MM.1S (cell line): ENCODE measurements at regions not wholly inside any gene's neighbourhood (a gene's known extent, or its start where the extent isn't known, plus 50 kb on each side); places are given as distances from the start of the nearest gene placed in this dataset.

Experiments used
- DNase-seq: peaks from one replicate; pipeline ENCODE4 v3.0.0-alpha.2; 2015
- H2AFZ ChIP-seq: fragments of 300-600 bp; sonication (generic); 2 replicates; pipeline ENCODE4 v1.6.0; 2016; ENCODE audit warnings: antibody characterized with exemption, low read length
- H3F3A ChIP-seq: fragments of 300-600 bp; sonication (generic); 2 replicates; pipeline ENCODE4 v1.6.1; 2016; ENCODE audit warnings: mild to moderate bottlenecking, antibody characterized with exemption, low read length, moderate library complexity, mixed read lengths; ENCODE audit not compliant: insufficient read depth
- H3K27ac ChIP-seq: fragments of 300-600 bp; sonication (generic); 2 replicates; pipeline ENCODE4 v1.5.1; 2016; ENCODE audit warnings: mild to moderate bottlenecking, low read length
- H3K27me3 ChIP-seq: fragments of 300-600 bp; sonication (generic); replicated peaks from 2 replicates; pipeline ENCODE4 v1.6.0; 2016; ENCODE audit warnings: low read length; ENCODE audit not compliant: insufficient read depth
- H3K36me3 ChIP-seq: fragments of 300-600 bp; sonication (generic); replicated peaks from 2 replicates; pipeline ENCODE4 v1.6.1; 2016; ENCODE audit warnings: mild to moderate bottlenecking, low read length, mixed read lengths; ENCODE audit not compliant: insufficient read depth
- H3K4me1 ChIP-seq: fragments of 300-600 bp; sonication (generic); 2 replicates; pipeline ENCODE4 v1.6.1; 2016; ENCODE audit warnings: low read length, mixed read lengths
- H3K4me2 ChIP-seq: fragments of 300-600 bp; sonication (generic); 2 replicates; pipeline ENCODE4 v1.6.0; 2016; ENCODE audit warnings: low read depth, low read length
- H3K4me3 ChIP-seq: fragments of 300-600 bp; sonication (generic); 2 replicates; pipeline ENCODE4 v1.5.1; 2016; ENCODE audit warnings: low read length, mixed read lengths
- H3K79me2 ChIP-seq: fragments of 300-600 bp; sonication (generic); 2 replicates; pipeline ENCODE4 v1.6.1; 2016; ENCODE audit warnings: mixed run types, low read length, mixed read lengths
- H3K9ac ChIP-seq: fragments of 300-600 bp; sonication (generic); 2 replicates; pipeline ENCODE4 v1.6.1; 2016; ENCODE audit warnings: low read length, mixed read lengths
- H3K9me2 ChIP-seq: fragments of 300-600 bp; sonication (generic); replicated peaks from 2 replicates; pipeline ENCODE4 v1.6.1; 2016; ENCODE audit warnings: mild to moderate bottlenecking, low read length, mixed read lengths; ENCODE audit not compliant: insufficient read depth
- H3K9me3 ChIP-seq: fragments of 300-600 bp; sonication (generic); replicated peaks from 2 replicates; pipeline ENCODE4 v1.6.1; 2016; ENCODE audit warnings: mild to moderate bottlenecking, low read length, mixed read lengths; ENCODE audit not compliant: insufficient read depth
- H4K20me1 ChIP-seq: fragments of 300-600 bp; sonication (generic); 2 replicates; pipeline ENCODE4 v1.6.1; 2016; ENCODE audit warnings: mild to moderate bottlenecking, low read length, moderate library complexity, mixed read lengths; ENCODE audit not compliant: insufficient read depth
- CTCF ChIP-seq: fragments of 300-600 bp; sonication (generic); IDR thresholded peaks from 2 replicates; pipeline ENCODE4 v1.5.1; 2016; ENCODE audit warnings: antibody characterized with exemption, low read length, mixed read lengths
- EZH2 ChIP-seq: fragments of 300-600 bp; sonication (generic); optimal IDR thresholded peaks from 2 replicates; pipeline ENCODE3; 2017; ENCODE audit warnings: low read depth, mild to moderate bottlenecking, antibody characterized with exemption, low read length, mixed read lengths
- EZH2phosphoT487 ChIP-seq: fragments of 300-600 bp; sonication (generic); IDR thresholded peaks from 2 replicates; pipeline ENCODE4 v1.6.1; 2018; ENCODE audit warnings: antibody characterized with exemption, low read length

GRCh38 chr6:125558907-125559306 lies 190.5 kb upstream of the HEY2 start:
- TF ChIP-seq CTCF (no peak), EZH2 (no peak), EZH2phosphoT487 (no peak)
- H3F3A ChIP-seq: no peaks in the 10 kb centered on the region
- no peak overlapping the region for H3K4me2 ChIP-seq
- no peak overlapping the region for H3K27ac ChIP-seq
- H3K79me2 ChIP-seq: no peaks in the 10 kb centered on the region
- H3K27me3 ChIP-seq: no peaks in the 10 kb centered on the region
- no peaks in the 10 kb centered on the region for H3K36me3 ChIP-seq
- H3K4me3 ChIP-seq: no peak overlapping the region
- DNase-seq: peak; percentile 30
- no peak overlapping the region for H2AFZ ChIP-seq
- no peaks in the 10 kb centered on the region for H3K9me2 ChIP-seq
- H3K4me1 ChIP-seq: no peaks in the 10 kb centered on the region
- no peaks in the 10 kb centered on the region for H3K9me3 ChIP-seq
- no peak overlapping the region for H3K9ac ChIP-seq
- H4K20me1 ChIP-seq: no peaks in the 10 kb centered on the region

- H3K9me3 ChIP-seq: no peaks in the 10 kb centered on the region
- H2AFZ ChIP-seq: no peak overlapping the region
- no peaks in the 10 kb centered on the region for H3F3A ChIP-seq
- no peak overlapping the region for H3K4me2 ChIP-seq
- no peak overlapping the region for H3K9ac ChIP-seq
- TF ChIP-seq CTCF (no peak), EZH2 (no peak), EZH2phosphoT487 (no peak)
- H3K9me2 ChIP-seq: no peaks in the 10 kb centered on the region
- H3K4me1 ChIP-seq: peaks cover 2% of the 10 kb centered on the region; the same call in 1 of the 2 replicates
- H3K4me3 ChIP-seq: no peak overlapping the region
- H3K27me3 ChIP-seq: no peaks in the 10 kb centered on the region
- no peaks in the 10 kb centered on the region for H3K36me3 ChIP-seq
- no peaks in the 10 kb centered on the region for H3K79me2 ChIP-seq
- DNase-seq: no peak
- no peaks in the 10 kb centered on the region for H4K20me1 ChIP-seq
- H3K27ac ChIP-seq: no peak overlapping the region
Measured at GRCh38 chr6:125562156-125562555, 187.3 kb upstream of the HEY2 start.

GRCh38 chr6:125564941-125565340 lies 184.5 kb upstream of the HEY2 start:
- H3K9ac ChIP-seq: no peak overlapping the region
- no peaks in the 10 kb centered on the region for H3K27me3 ChIP-seq
- H4K20me1 ChIP-seq: no peaks in the 10 kb centered on the region
- H3K4me2 ChIP-seq: no peak overlapping the region
- H3K79me2 ChIP-seq: no peaks in the 10 kb centered on the region
- H3F3A ChIP-seq: no peaks in the 10 kb centered on the region
- DNase-seq: no peak
- TF ChIP-seq CTCF (no peak), EZH2 (no peak), EZH2phosphoT487 (no peak)
- H3K27ac ChIP-seq: no peak overlapping the region
- H3K4me3 ChIP-seq: no peak overlapping the region
- peaks cover 2% of the 10 kb centered on the region; the same call in 1 of the 2 replicates for H3K4me1 ChIP-seq
- H3K9me2 ChIP-seq: no peaks in the 10 kb centered on the region
- no peak overlapping the region for H2AFZ ChIP-seq
- no peaks in the 10 kb centered on the region for H3K9me3 ChIP-seq
- H3K36me3 ChIP-seq: no peaks in the 10 kb centered on the region
